DMS53 (cell line): ENCODE measurements at regions not wholly inside any gene's neighbourhood (a gene's known extent, or its start where the extent isn't known, plus 50 kb on each side); places are given as distances from the start of the nearest gene placed in this dataset.

Experiments
- DNase-seq: peaks from one replicate; lab custom pipeline; 2025; lab: John Stamatoyannopoulos, UW

GRCh38 chr13:82802528-82802927, 1079.7 kb downstream of the SLITRK1 start:
- DNase-seq: no peak

- DNase-seq: no peak
Observed at GRCh38 chr13:82800391-82800790, 1081.9 kb downstream of the SLITRK1 start.

GRCh38 chr13:82797876-82798275, 1084.4 kb downstream of the SLITRK1 start:
- DNase-seq: no peak

GRCh38 chr13:82791035-82791434, 1091.2 kb downstream of the SLITRK1 start:
- no peak for DNase-seq

- no peak for DNase-seq
Observed at GRCh38 chr13:82772816-82773215, 1109.5 kb downstream of the SLITRK1 start.

GRCh38 chr13:82766732-82767321, 1115.4 kb downstream of the SLITRK1 start:
- DNase-seq: no peak

GRCh38 chr13:82758044-82758443, 1124.2 kb downstream of the SLITRK1 start:
- DNase-seq: peak; percentile 17

GRCh38 chr13:82751206-82751605, 1131.1 kb downstream of the SLITRK1 start:
- DNase-seq: no peak

- no peak for DNase-seq
Observed at GRCh38 chr13:82749551-82749950, 1132.7 kb downstream of the SLITRK1 start.

GRCh38 chr13:82747958-82748357, 1134.3 kb downstream of the SLITRK1 start:
- DNase-seq: no peak

GRCh38 chr13:82747291-82747690, 1135.0 kb downstream of the SLITRK1 start:
- DNase-seq: no peak

GRCh38 chr13:82740442-82740841, 1141.8 kb downstream of the SLITRK1 start:
- DNase-seq: no peak

GRCh38 chr13:82739881-82740280, 1142.4 kb downstream of the SLITRK1 start:
- DNase-seq: no peak

GRCh38 chr13:82729401-82729800, 1152.9 kb downstream of the SLITRK1 start:
- DNase-seq: no peak

GRCh38 chr13:82720986-82721385, 1161.3 kb downstream of the SLITRK1 start:
- no peak for DNase-seq

GRCh38 chr13:82719987-82720386, 1162.3 kb downstream of the SLITRK1 start:
- no peak for DNase-seq

GRCh38 chr13:82717249-82717648, 1165.0 kb downstream of the SLITRK1 start:
- DNase-seq: no peak

- DNase-seq: no peak
Observed at GRCh38 chr13:82713687-82714405, 1168.4 kb downstream of the SLITRK1 start.

- no peak for DNase-seq
Observed at GRCh38 chr13:82702513-82702912, 1179.8 kb downstream of the SLITRK1 start.

GRCh38 chr13:82701020-82701419, 1181.3 kb downstream of the SLITRK1 start:
- no peak for DNase-seq

GRCh38 chr13:82698941-82699340, 1183.3 kb downstream of the SLITRK1 start:
- DNase-seq: peak; percentile 24

GRCh38 chr13:82698383-82698782, 1183.9 kb downstream of the SLITRK1 start:
- DNase-seq: no peak

- peak; percentile 4 for DNase-seq
Observed at GRCh38 chr13:82693607-82694006, 1188.7 kb downstream of the SLITRK1 start.
